Mesendoderm (in vitro differentiated cells): ENCODE measurements at regions not wholly inside any gene's neighbourhood (a gene's known extent, or its start where the extent isn't known, plus 50 kb on each side); places are given as distances from the start of the nearest gene placed in this dataset.

Source experiments
- DNase-seq: peaks from one replicate; pipeline ENCODE4 v3.0.0; 2013
- H2AK5ac ChIP-seq: 2 replicates; pipeline ENCODE4 v1.6.1; 2013; ENCODE audit warnings: low read length, inconsistent platforms
- H2BK120ac ChIP-seq: 2 replicates; pipeline ENCODE4 v1.6.1; 2013; ENCODE audit warnings: low read depth, mild to moderate bottlenecking, low read length, moderate library complexity, mixed read lengths
- H2BK15ac ChIP-seq: replicated peaks from 2 replicates; pipeline ENCODE4 v1.6.1; 2013; ENCODE audit warnings: low read depth, mild to moderate bottlenecking, moderate library complexity
- H2BK5ac ChIP-seq: 2 replicates; pipeline ENCODE4 v1.6.1; 2013; ENCODE audit warnings: low read length, inconsistent platforms
- H3K18ac ChIP-seq: 2 replicates; pipeline ENCODE4 v1.6.1; 2013; ENCODE audit warnings: mild to moderate bottlenecking, low read length, mixed read lengths
- H3K23ac ChIP-seq: one replicate; pipeline ENCODE4 v1.6.1; 2013; ENCODE audit warnings: low read length
- H3K27ac ChIP-seq: 2 replicates; pipeline ENCODE4 v1.5.1; 2013; ENCODE audit warnings: low read depth, mild to moderate bottlenecking, inconsistent platforms, low read length, moderate library complexity
- H3K27me3 ChIP-seq: 2 replicates; pipeline ENCODE4 v1.6.1; 2013; ENCODE audit warnings: low read length, control low read depth, mild to moderate bottlenecking, inconsistent platforms; ENCODE audit not compliant: insufficient read depth, poor library complexity
- H3K36me3 ChIP-seq: 2 replicates; pipeline ENCODE4 v1.6.1; 2013; ENCODE audit warnings: low read length, inconsistent platforms; ENCODE audit not compliant: control insufficient read depth, insufficient read depth
- H3K4ac ChIP-seq: one replicate; pipeline ENCODE4 v1.6.1; 2013; ENCODE audit warnings: low read depth, mild to moderate bottlenecking, low read length, moderate library complexity
- H3K4me1 ChIP-seq: 2 replicates; pipeline ENCODE4 v1.6.1; 2013; ENCODE audit warnings: low read depth, low read length, inconsistent platforms; ENCODE audit not compliant: control insufficient read depth
- H3K4me2 ChIP-seq: 2 replicates; pipeline ENCODE4 v1.6.1; 2013; ENCODE audit warnings: low read length
- H3K4me3 ChIP-seq: 2 replicates; pipeline ENCODE4 v1.5.1; 2013; ENCODE audit warnings: mild to moderate bottlenecking, low read length
- H3K56ac ChIP-seq: one replicate; pipeline ENCODE4 v1.6.1; 2013; ENCODE audit warnings: low read length
- H3K79me1 ChIP-seq: 2 replicates; pipeline ENCODE4 v1.6.1; 2013; ENCODE audit warnings: low read length, inconsistent platforms
- H3K79me2 ChIP-seq: 2 replicates; pipeline ENCODE4 v1.6.1; 2013; ENCODE audit warnings: mild to moderate bottlenecking, low read length; ENCODE audit not compliant: control insufficient read depth, insufficient read depth
- H3K9ac ChIP-seq: 2 replicates; pipeline ENCODE4 v1.6.1; 2013; ENCODE audit warnings: low read length, inconsistent platforms
- H4K5ac ChIP-seq: one replicate; pipeline ENCODE4 v1.6.1; 2013; ENCODE audit warnings: low read length
- H4K8ac ChIP-seq: one replicate; pipeline ENCODE4 v1.6.1; 2013; ENCODE audit warnings: low read depth, mild to moderate bottlenecking, control low read depth, low read length, moderate library complexity
- WGBS: extraction: QIAGEN DNeasy Blood & Tissue Kit; methylation state at CpG from one replicate; pipeline ENCODE4 v1.1.7; 2013; ENCODE audit warnings: low lambda C conversion rate, missing lambda C conversion rate; ENCODE audit not compliant: insufficient coverage; ENCODE audit errors: extremely low coverage; 5-methylcytosine and 5-hydroxymethylcytosine counted together

GRCh38 chr1:55702064-55702463, 486.9 kb upstream of the USP24 start:
- H3K56ac ChIP-seq: no peak overlapping the region
- WGBS: no CpG with 5 or more reads among the region's 1 CpG
- no peaks in the 10 kb centered on the region for H3K79me2 ChIP-seq
- no peaks in the 10 kb centered on the region for H3K36me3 ChIP-seq
- H3K9ac ChIP-seq: no peak overlapping the region
- no peak overlapping the region for H3K4me2 ChIP-seq
- no peaks in the 10 kb centered on the region for H3K27me3 ChIP-seq
- no peak overlapping the region for H4K8ac ChIP-seq
- H4K5ac ChIP-seq: no peak overlapping the region
- H3K27ac ChIP-seq: no peak overlapping the region
- DNase-seq: peak; percentile 55
- no peak overlapping the region for H3K18ac ChIP-seq
- H3K4me3 ChIP-seq: no peak overlapping the region
- H3K4me1 ChIP-seq: no peaks in the 10 kb centered on the region
- no peaks in the 10 kb centered on the region for H3K79me1 ChIP-seq
- no peak overlapping the region for H3K23ac ChIP-seq
- H3K4ac ChIP-seq: no peak overlapping the region
- H2BK5ac ChIP-seq: no peak overlapping the region
- H2AK5ac ChIP-seq: no peak overlapping the region
- H2BK15ac ChIP-seq: no peak overlapping the region
- H2BK120ac ChIP-seq: no peak overlapping the region

DNA sequence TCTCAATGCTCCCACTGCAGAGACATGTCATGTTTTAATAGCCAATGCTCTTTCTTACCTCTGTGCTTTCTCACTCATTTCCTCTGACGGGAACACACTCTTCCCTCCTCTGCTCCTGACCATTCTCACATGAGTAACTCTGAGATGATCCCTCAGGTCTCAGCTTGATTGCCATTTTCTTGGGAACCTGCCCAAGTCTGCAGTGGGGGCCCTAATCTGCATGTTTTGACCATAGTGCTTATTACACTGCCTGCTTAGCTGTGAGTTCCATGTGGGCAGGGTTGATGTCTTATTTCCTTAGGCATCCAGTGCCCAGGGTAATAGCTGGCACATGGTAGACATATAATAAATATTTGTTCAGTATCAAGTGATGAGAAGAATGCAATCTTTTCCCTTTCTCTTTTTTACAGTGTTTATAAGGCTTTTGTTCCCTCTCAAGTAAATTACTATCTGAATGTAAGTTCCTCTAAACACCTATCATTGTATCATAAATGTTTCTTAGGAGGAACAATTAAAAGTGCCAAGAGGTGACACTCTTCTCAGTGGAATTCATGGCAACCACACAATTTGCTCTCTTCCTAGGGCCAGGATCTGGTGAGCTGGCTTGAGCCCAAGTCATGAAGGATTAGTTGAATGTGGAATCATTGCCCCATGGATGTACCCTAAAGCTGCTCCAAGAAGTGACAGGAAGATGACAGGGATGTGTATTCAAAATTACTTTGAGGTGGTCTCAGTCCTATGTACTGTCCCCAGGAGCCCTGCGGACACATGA, 485.4 kb upstream of the USP24 start:
- no peaks in the 10 kb centered on the region for H3K4me1 ChIP-seq
- no peak overlapping the region for H3K27ac ChIP-seq
- no peaks in the 10 kb centered on the region for H3K27me3 ChIP-seq
- WGBS: no CpG with 5 or more reads among the region's 2 CpGs
- DNase-seq: no peak
- no peak overlapping the region for H2BK120ac ChIP-seq
- no peak overlapping the region for H3K56ac ChIP-seq
- H2BK15ac ChIP-seq: no peak overlapping the region
- no peak overlapping the region for H4K8ac ChIP-seq
- no peak overlapping the region for H2AK5ac ChIP-seq
- no peak overlapping the region for H3K4ac ChIP-seq
- H4K5ac ChIP-seq: no peak overlapping the region
- H2BK5ac ChIP-seq: no peak overlapping the region
- no peak overlapping the region for H3K18ac ChIP-seq
- H3K79me2 ChIP-seq: no peaks in the 10 kb centered on the region
- H3K4me2 ChIP-seq: no peak overlapping the region
- no peaks in the 10 kb centered on the region for H3K36me3 ChIP-seq
- H3K9ac ChIP-seq: no peak overlapping the region
- H3K79me1 ChIP-seq: no peaks in the 10 kb centered on the region
- no peak overlapping the region for H3K23ac ChIP-seq
- no peak overlapping the region for H3K4me3 ChIP-seq

- Histone ChIP-seq H2AK5ac (no peak overlapping the region), H3K27me3 (no peaks in the 10 kb centered on the region), H3K4me2 (no peak overlapping the region), H2BK5ac (no peak overlapping the region), H3K9ac (no peak overlapping the region), H3K79me2 (no peaks in the 10 kb centered on the region), H4K8ac (no peak overlapping the region), H3K4me3 (no peak overlapping the region), H4K5ac (no peak overlapping the region), H3K36me3 (no peaks in the 10 kb centered on the region), H3K79me1 (no peaks in the 10 kb centered on the region), H2BK15ac (no peak overlapping the region), H3K27ac (no peak overlapping the region), H3K56ac (no peak overlapping the region), H3K18ac (no peak overlapping the region), H3K4me1 (no peaks in the 10 kb centered on the region), H3K4ac (no peak overlapping the region), H2BK120ac (no peak overlapping the region), H3K23ac (no peak overlapping the region)
- 100% methylated on average over 1 of the region's 2 CpGs for WGBS
- no peak for DNase-seq
Measured at GRCh38 chr1:55699228-55699627, 484.1 kb upstream of the USP24 start.

DNA sequence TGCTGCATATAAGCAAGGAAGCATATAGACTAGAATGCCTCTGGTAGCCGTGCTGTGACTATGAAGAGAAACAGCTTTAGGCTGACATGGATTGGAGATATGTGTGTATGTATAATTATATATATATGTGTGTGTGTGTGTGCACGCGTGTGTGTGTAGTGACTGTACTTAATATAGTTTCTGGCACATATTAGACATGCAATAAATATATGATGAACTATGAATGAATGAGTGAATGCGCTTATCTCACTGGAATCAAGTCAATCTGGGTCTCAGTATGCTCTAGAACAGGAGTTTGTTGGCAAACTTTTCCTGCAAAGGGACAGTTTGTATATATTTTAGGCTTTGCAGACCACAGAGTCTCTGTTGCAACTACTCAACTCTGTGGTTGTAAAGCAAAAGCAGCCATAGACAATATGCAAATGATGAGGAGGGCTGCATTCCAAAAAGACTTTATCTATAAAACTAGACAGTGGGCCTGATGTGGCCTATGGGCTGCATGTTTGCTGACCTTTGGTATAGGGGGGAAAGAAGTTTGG, 482.9 kb upstream of the USP24 start:
- no peak overlapping the region for H2BK5ac ChIP-seq
- no peaks in the 10 kb centered on the region for H3K79me2 ChIP-seq
- DNase-seq: no peak
- no peak overlapping the region for H3K4ac ChIP-seq
- H3K4me1 ChIP-seq: no peaks in the 10 kb centered on the region
- H4K8ac ChIP-seq: peak overlapping the region; percentile 41
- no peak overlapping the region for H3K9ac ChIP-seq
- no peak overlapping the region for H3K56ac ChIP-seq
- no CpG with 5 or more reads among the region's 4 CpGs for WGBS
- no peak overlapping the region for H3K18ac ChIP-seq
- H3K27me3 ChIP-seq: peaks cover 7% of the 10 kb centered on the region
- no peak overlapping the region for H2BK15ac ChIP-seq
- H3K27ac ChIP-seq: no peak overlapping the region
- no peak overlapping the region for H3K4me3 ChIP-seq
- no peak overlapping the region for H3K23ac ChIP-seq
- H2BK120ac ChIP-seq: no peak overlapping the region
- H4K5ac ChIP-seq: no peak overlapping the region
- no peaks in the 10 kb centered on the region for H3K79me1 ChIP-seq
- no peak overlapping the region for H2AK5ac ChIP-seq
- no peaks in the 10 kb centered on the region for H3K36me3 ChIP-seq
- no peak overlapping the region for H3K4me2 ChIP-seq

DNA sequence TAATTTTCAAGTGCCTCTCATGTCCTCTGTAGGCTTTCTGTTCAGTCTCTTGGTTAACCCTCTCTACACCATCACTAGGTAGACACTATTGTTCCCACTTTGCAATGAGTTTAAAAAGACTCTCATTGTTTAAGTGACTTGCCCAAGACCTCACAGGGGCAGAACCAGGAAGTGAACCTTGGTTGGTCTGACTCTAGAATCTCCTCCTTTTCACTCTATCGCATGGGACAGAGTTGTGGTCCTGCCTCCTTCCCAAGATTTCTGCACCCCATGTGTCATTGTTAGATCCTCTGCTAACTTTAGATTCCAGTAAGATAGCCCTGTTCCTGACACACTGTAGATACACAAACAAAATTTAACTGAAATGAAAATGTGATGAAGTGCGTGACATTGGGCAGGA, 481.7 kb upstream of the USP24 start:
- Histone ChIP-seq H3K27ac (no peak overlapping the region), H3K4me2 (no peak overlapping the region), H2BK5ac (no peak overlapping the region), H2BK15ac (no peak overlapping the region), H3K4me3 (no peak overlapping the region), H2AK5ac (no peak overlapping the region), H4K5ac (no peak overlapping the region), H3K9ac (no peak overlapping the region), H3K79me2 (no peaks in the 10 kb centered on the region), H3K4ac (no peak overlapping the region), H3K18ac (no peak overlapping the region), H3K27me3 (peaks cover 9% of the 10 kb centered on the region), H2BK120ac (no peak overlapping the region), H3K36me3 (no peaks in the 10 kb centered on the region), H4K8ac (no peak overlapping the region), H3K23ac (no peak overlapping the region), H3K56ac (no peak overlapping the region), H3K79me1 (no peaks in the 10 kb centered on the region), H3K4me1 (no peaks in the 10 kb centered on the region)
- no peak for DNase-seq
- WGBS: no CpG with 5 or more reads among the region's 2 CpGs
